ENCODE measurements at regions not wholly inside any gene's neighbourhood (a gene's known extent, or its start where the extent isn't known, plus 50 kb on each side); places are given as distances from the start of the nearest gene placed in this dataset.

DNA sequence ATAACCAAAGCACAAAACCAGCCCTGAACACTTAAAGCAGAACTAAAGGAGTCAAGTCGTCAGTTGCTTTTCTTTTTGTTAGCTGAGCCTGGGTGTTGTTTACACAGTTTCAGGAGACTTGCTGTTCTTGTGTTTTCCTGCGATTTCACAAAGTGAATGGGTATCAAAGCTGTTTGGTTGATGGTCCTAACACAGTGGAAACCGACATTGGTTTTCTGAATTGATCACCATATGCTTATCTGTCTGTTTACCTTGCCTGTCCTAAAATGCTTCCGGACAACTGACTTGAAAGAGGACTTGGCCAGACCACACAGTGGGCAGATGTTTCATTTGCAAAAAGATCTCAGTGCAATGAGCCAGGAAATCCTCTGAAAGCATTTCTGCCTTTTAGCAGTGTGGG, 676.4 kb downstream of the PRELID2 start:
- no peak overlapping the region for H3K27ac ChIP-seq (ENCODE audit: control insufficient read depth, insufficient read depth, low read length)
- no peaks in the 10 kb centered on the region for H3K9me3 ChIP-seq (ENCODE audit: control insufficient read depth, low read depth, low read length)
- H3K79me2 ChIP-seq (ENCODE audit: control insufficient read depth, insufficient read depth, low read length), result no peaks in the 10 kb centered on the region
- no peaks in the 10 kb centered on the region for H3K27me3 ChIP-seq (ENCODE audit: control insufficient read depth, extremely low read depth, insufficient read depth, low read length)
- H3K36me3 ChIP-seq (ENCODE audit: control insufficient read depth in 2 of 2, extremely low read depth in 1 of 2, insufficient read depth in 2 of 2, low read length in 2 of 2), result no peaks in the 10 kb centered on the region
- TF ChIP-seq, protein P1, sequence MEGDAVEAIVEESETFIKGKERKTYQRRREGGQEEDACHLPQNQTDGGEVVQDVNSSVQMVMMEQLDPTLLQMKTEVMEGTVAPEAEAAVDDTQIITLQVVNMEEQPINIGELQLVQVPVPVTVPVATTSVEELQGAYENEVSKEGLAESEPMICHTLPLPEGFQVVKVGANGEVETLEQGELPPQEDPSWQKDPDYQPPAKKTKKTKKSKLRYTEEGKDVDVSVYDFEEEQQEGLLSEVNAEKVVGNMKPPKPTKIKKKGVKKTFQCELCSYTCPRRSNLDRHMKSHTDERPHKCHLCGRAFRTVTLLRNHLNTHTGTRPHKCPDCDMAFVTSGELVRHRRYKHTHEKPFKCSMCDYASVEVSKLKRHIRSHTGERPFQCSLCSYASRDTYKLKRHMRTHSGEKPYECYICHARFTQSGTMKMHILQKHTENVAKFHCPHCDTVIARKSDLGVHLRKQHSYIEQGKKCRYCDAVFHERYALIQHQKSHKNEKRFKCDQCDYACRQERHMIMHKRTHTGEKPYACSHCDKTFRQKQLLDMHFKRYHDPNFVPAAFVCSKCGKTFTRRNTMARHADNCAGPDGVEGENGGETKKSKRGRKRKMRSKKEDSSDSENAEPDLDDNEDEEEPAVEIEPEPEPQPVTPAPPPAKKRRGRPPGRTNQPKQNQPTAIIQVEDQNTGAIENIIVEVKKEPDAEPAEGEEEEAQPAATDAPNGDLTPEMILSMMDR (optimal IDR thresholded peaks at IDR 0.05 in 1 of 3, IDR thresholded peaks at IDR 0.05 in 1 of 3, conservative IDR thresholded peaks at IDR 0.05 in 1 of 3; ENCODE audit: extremely low read depth in 1 of 3, insufficient read depth in 2 of 3, low read length in 3 of 3), result no peak
- H3K4me2 ChIP-seq (ENCODE audit: control insufficient read depth, extremely low read depth, insufficient read depth, low read depth, low read length), result no peak overlapping the region
- no peak overlapping the region for H3K9ac ChIP-seq (ENCODE audit: control insufficient read depth, extremely low read depth, insufficient read depth, low read length)
- H2AFZ ChIP-seq (ENCODE audit: control insufficient read depth, low read length), result no peak overlapping the region
- no peak for FAIRE-seq
- dilution Hi-C loops (cut with MboI; ENCODE audit: extremely low pct_ligation_motif_present, low sequenced_read_pairs), result no loop called here
- H3K4me3 ChIP-seq (ENCODE audit: control insufficient read depth in 2 of 3, extremely low read depth in 1 of 3, insufficient read depth in 2 of 3, low read depth in 1 of 3, low read length in 3 of 3), result no peak overlapping the region
- no peak for DNase-seq (ENCODE audit: low read depth, low spot score)
- H3K9me1 ChIP-seq (ENCODE audit: control insufficient read depth, extremely low read depth, insufficient read depth, low read length), result no peaks in the 10 kb centered on the region
- H3K4me1 ChIP-seq (ENCODE audit: control insufficient read depth, extremely low read depth, insufficient read depth, low read length), result no peaks in the 10 kb centered on the region
- no peaks in the 10 kb centered on the region for H4K20me1 ChIP-seq (ENCODE audit: control insufficient read depth, extremely low read depth, insufficient read depth, low read length)

DNA sequence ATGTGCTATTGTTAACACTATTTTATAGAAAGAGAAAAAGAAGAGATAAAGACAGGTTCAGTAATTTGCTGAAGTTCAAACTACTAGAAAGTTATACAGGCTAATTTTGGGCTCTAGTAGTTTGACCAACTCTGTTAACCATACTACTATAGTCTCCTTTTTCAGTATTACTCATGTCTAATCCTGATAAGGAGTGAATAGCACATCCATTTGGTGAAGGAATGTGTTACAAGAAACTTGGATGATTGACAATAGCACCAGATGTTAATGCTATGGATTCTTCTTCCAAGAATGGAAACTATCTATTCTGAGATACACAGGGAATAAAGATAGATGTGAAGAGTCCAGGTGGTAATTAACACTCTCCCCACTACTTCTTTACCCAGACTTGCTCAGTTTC, 677.3 kb downstream of the PRELID2 start:
- H3K36me3 ChIP-seq (ENCODE audit: control insufficient read depth in 2 of 2, extremely low read depth in 1 of 2, insufficient read depth in 2 of 2, low read length in 2 of 2), result no peaks in the 10 kb centered on the region
- H3K9me3 ChIP-seq (ENCODE audit: control insufficient read depth, low read depth, low read length), result no peaks in the 10 kb centered on the region
- no peaks in the 10 kb centered on the region for H3K27me3 ChIP-seq (ENCODE audit: control insufficient read depth, extremely low read depth, insufficient read depth, low read length)
- no peaks in the 10 kb centered on the region for H4K20me1 ChIP-seq (ENCODE audit: control insufficient read depth, extremely low read depth, insufficient read depth, low read length)
- no peaks in the 10 kb centered on the region for H3K79me2 ChIP-seq (ENCODE audit: control insufficient read depth, insufficient read depth, low read length)
- DNase-seq (ENCODE audit: low read depth, low spot score) (no peak), FAIRE-seq (no peak)
- dilution Hi-C loops (cut with MboI; ENCODE audit: extremely low pct_ligation_motif_present, low sequenced_read_pairs), result no loop called here
- no peak overlapping the region for H3K27ac ChIP-seq (ENCODE audit: control insufficient read depth, insufficient read depth, low read length)
- no peaks in the 10 kb centered on the region for H3K4me1 ChIP-seq (ENCODE audit: control insufficient read depth, extremely low read depth, insufficient read depth, low read length)
- no peak overlapping the region for H3K4me2 ChIP-seq (ENCODE audit: control insufficient read depth, extremely low read depth, insufficient read depth, low read depth, low read length)
- H3K9ac ChIP-seq (ENCODE audit: control insufficient read depth, extremely low read depth, insufficient read depth, low read length), result no peak overlapping the region
- no peak overlapping the region for H2AFZ ChIP-seq (ENCODE audit: control insufficient read depth, low read length)
- H3K9me1 ChIP-seq (ENCODE audit: control insufficient read depth, extremely low read depth, insufficient read depth, low read length), result no peaks in the 10 kb centered on the region
- TF ChIP-seq EZH2 (IDR thresholded peaks at IDR 0.05; ENCODE audit: low read length), result no peak
- TF ChIP-seq, protein P1 (optimal IDR thresholded peaks at IDR 0.05 in 1 of 3, IDR thresholded peaks at IDR 0.05 in 1 of 3, conservative IDR thresholded peaks at IDR 0.05 in 1 of 3; ENCODE audit: extremely low read depth in 1 of 3, insufficient read depth in 2 of 3, low read length in 3 of 3), result no peak
- H3K4me3 ChIP-seq (ENCODE audit: control insufficient read depth in 2 of 3, extremely low read depth in 1 of 3, insufficient read depth in 2 of 3, low read depth in 1 of 3, low read length in 3 of 3), result no peak overlapping the region

All from keratinocyte (primary cell).